ENCODE measurements at regions not wholly inside any gene's neighbourhood (a gene's known extent, or its start where the extent isn't known, plus 50 kb on each side); places are given as distances from the start of the nearest gene placed in this dataset.
"Not testable (repeated sequence)": the region's sequence is repeated elsewhere in the genome, so short reads cannot be mapped to it uniquely, and the experiment has no call there.

GRCh38 chr9:36461323-36461722 is 61.3 kb upstream of the RNF38 start:
- no peak for DNase-seq (ENCODE audit: low read depth)
- TF ChIP-seq CTCF (IDR thresholded peaks at IDR 0.05; ENCODE audit: low read depth, low read length, missing control alignments): no peak
- no peak overlapping the region for H3K4me3 ChIP-seq (ENCODE audit: low read depth, low read length)

GRCh38 chr9:36458430-36458915 is 58.4 kb upstream of the RNF38 start:
- DNase-seq (ENCODE audit: low read depth): peak; percentile 48
- not testable (repeated sequence) for H3K4me3 ChIP-seq (ENCODE audit: low read depth, low read length)

- no peak for DNase-seq (ENCODE audit: low read depth)
- no peak for TF ChIP-seq CTCF (IDR thresholded peaks at IDR 0.05; ENCODE audit: low read depth, low read length, missing control alignments)
- H3K4me3 ChIP-seq (ENCODE audit: low read depth, low read length): no peak overlapping the region; the same call in 1 of the 2 replicates
Observed at GRCh38 chr9:36457836-36458429, 57.9 kb upstream of the RNF38 start.

- no peak overlapping the region for H3K4me3 ChIP-seq (ENCODE audit: low read depth, low read length)
- TF ChIP-seq CTCF (IDR thresholded peaks at IDR 0.05; ENCODE audit: low read depth, low read length, missing control alignments): no peak
- no peak for DNase-seq (ENCODE audit: low read depth)
Observed at GRCh38 chr9:36456480-36457065, 56.5 kb upstream of the RNF38 start.

GRCh38 chr9:36451949-36452348 is 51.9 kb upstream of the RNF38 start:
- no peak overlapping the region for H3K4me3 ChIP-seq (ENCODE audit: low read depth, low read length)
- no peak for DNase-seq (ENCODE audit: low read depth)
- TF ChIP-seq CTCF (IDR thresholded peaks at IDR 0.05; ENCODE audit: low read depth, low read length, missing control alignments): no peak

GRCh38 chr9:36450110-36450732 is 50.2 kb upstream of the RNF38 start:
- H3K4me3 ChIP-seq (ENCODE audit: low read depth, low read length): no peak overlapping the region
- no peak for DNase-seq (ENCODE audit: low read depth)
- TF ChIP-seq CTCF (IDR thresholded peaks at IDR 0.05; ENCODE audit: low read depth, low read length, missing control alignments): peak; percentile 47
